ENCODE measurements at regions not wholly inside any gene's neighbourhood (a gene's known extent, or its start where the extent isn't known, plus 50 kb on each side); places are given as distances from the start of the nearest gene placed in this dataset.

GRCh38 chr19:31897292-31897691 lies 448.1 kb upstream of the ZNF507 start:
- DNase-seq, result no peak

GRCh38 chr19:31900991-31901390 lies 444.4 kb upstream of the ZNF507 start:
- no peak for DNase-seq

GRCh38 chr19:31902821-31903220 lies 442.6 kb upstream of the ZNF507 start:
- no peak for DNase-seq

GRCh38 chr19:31903979-31904378 lies 441.4 kb upstream of the ZNF507 start:
- no peak for DNase-seq

GRCh38 chr19:31906111-31906871 lies 439.1 kb upstream of the ZNF507 start:
- peak; percentile 15 for DNase-seq

- no peak for DNase-seq
Measured at GRCh38 chr19:31907661-31908060, 437.7 kb upstream of the ZNF507 start.

- no peak for DNase-seq
Measured at GRCh38 chr19:31908080-31908479, 437.3 kb upstream of the ZNF507 start.

GRCh38 chr19:31908496-31909225 lies 436.7 kb upstream of the ZNF507 start:
- DNase-seq, result no peak

GRCh38 chr19:31910224-31910623 lies 435.2 kb upstream of the ZNF507 start:
- no peak for DNase-seq

GRCh38 chr19:31911577-31911976 lies 433.8 kb upstream of the ZNF507 start:
- DNase-seq, result no peak

- DNase-seq, result no peak
Measured at GRCh38 chr19:31913103-31913661, 432.2 kb upstream of the ZNF507 start.

- DNase-seq, result no peak
Measured at GRCh38 chr19:31930401-31930800, 415.0 kb upstream of the ZNF507 start.

GRCh38 chr19:31937983-31938382 lies 407.4 kb upstream of the ZNF507 start:
- no peak for DNase-seq

GRCh38 chr19:31938675-31939074 lies 406.7 kb upstream of the ZNF507 start:
- DNase-seq, result no peak

- DNase-seq, result no peak
Measured at GRCh38 chr19:31940396-31940795, 405.0 kb upstream of the ZNF507 start.

- no peak for DNase-seq
Measured at GRCh38 chr19:31943191-31943661, 402.2 kb upstream of the ZNF507 start.

GRCh38 chr19:31943778-31944177 lies 401.6 kb upstream of the ZNF507 start:
- DNase-seq, result no peak

- DNase-seq, result no peak
Measured at GRCh38 chr19:31944326-31944725, 401.1 kb upstream of the ZNF507 start.

GRCh38 chr19:31946491-31946890 lies 398.9 kb upstream of the ZNF507 start:
- no peak for DNase-seq

- DNase-seq, result no peak
Measured at GRCh38 chr19:31947436-31948115, 397.8 kb upstream of the ZNF507 start.

- peak; percentile 67 for DNase-seq
Measured at GRCh38 chr19:31952693-31953092, 392.7 kb upstream of the ZNF507 start.

- no peak for DNase-seq
Measured at GRCh38 chr19:31955061-31955460, 390.3 kb upstream of the ZNF507 start.

- no peak for DNase-seq
Measured at GRCh38 chr19:31955884-31956283, 389.5 kb upstream of the ZNF507 start.

Measured in hematopoietic multipotent progenitor cell treated with erythropoietin and hydrocortisone succinate and interleukin-3 and kit ligand, for 8 days (in vitro differentiated cells).